HG02759 (cell line): ENCODE measurements at regions not wholly inside any gene's neighbourhood (a gene's known extent, or its start where the extent isn't known, plus 50 kb on each side); places are given as distances from the start of the nearest gene placed in this dataset.

Experiments
- ATAC-seq: cut with Tn5 transposase; IDR thresholded peaks from one replicate; pipeline ENCODE4 v1.9.1; 2021; ENCODE audit warnings: mild to moderate bottlenecking, moderate library complexity; ENCODE audit not compliant: unreplicated experiment

GRCh38 chr4:22129454-22130029 is 181.0 kb upstream of the KCNIP4 start:
- no peak for ATAC-seq

- ATAC-seq: no peak
Measured at GRCh38 chr4:22122062-22122461, 173.5 kb upstream of the KCNIP4 start.

- no peak for ATAC-seq
Measured at GRCh38 chr4:22115262-22115661, 166.7 kb upstream of the KCNIP4 start.

- ATAC-seq: no peak
Measured at GRCh38 chr4:22103768-22104167, 155.2 kb upstream of the KCNIP4 start.

GRCh38 chr4:22099896-22100295 is 151.3 kb upstream of the KCNIP4 start:
- ATAC-seq: no peak

GRCh38 chr4:22097596-22097995 is 149.0 kb upstream of the KCNIP4 start:
- ATAC-seq: no peak

- no peak for ATAC-seq
Measured at GRCh38 chr4:22094217-22094616, 145.6 kb upstream of the KCNIP4 start.

- no peak for ATAC-seq
Measured at GRCh38 chr4:22093126-22093525, 144.6 kb upstream of the KCNIP4 start.

- no peak for ATAC-seq
Measured at GRCh38 chr4:22091906-22092305, 143.3 kb upstream of the KCNIP4 start.

- ATAC-seq: no peak
Measured at GRCh38 chr4:22091352-22091717, 142.8 kb upstream of the KCNIP4 start.

- no peak for ATAC-seq
Measured at GRCh38 chr4:22090661-22091351, 142.2 kb upstream of the KCNIP4 start.

- ATAC-seq: no peak
Measured at GRCh38 chr4:22077571-22077970, 129.0 kb upstream of the KCNIP4 start.

- ATAC-seq: no peak
Measured at GRCh38 chr4:22072726-22073125, 124.2 kb upstream of the KCNIP4 start.

GRCh38 chr4:22072240-22072639 is 123.7 kb upstream of the KCNIP4 start:
- no peak for ATAC-seq

- ATAC-seq: peak; percentile 93
Measured at GRCh38 chr4:22071749-22072148, 123.2 kb upstream of the KCNIP4 start.

- ATAC-seq: no peak
Measured at GRCh38 chr4:22070256-22070655, 121.7 kb upstream of the KCNIP4 start.

- no peak for ATAC-seq
Measured at GRCh38 chr4:22063613-22064012, 115.0 kb upstream of the KCNIP4 start.

GRCh38 chr4:22062676-22063075 is 114.1 kb upstream of the KCNIP4 start:
- no peak for ATAC-seq

GRCh38 chr4:22055954-22056353 is 107.4 kb upstream of the KCNIP4 start:
- ATAC-seq: no peak

- no peak for ATAC-seq
Measured at GRCh38 chr4:22052076-22052475, 103.5 kb upstream of the KCNIP4 start.

- no peak for ATAC-seq
Measured at GRCh38 chr4:22048323-22048722, 99.8 kb upstream of the KCNIP4 start.

- no peak for ATAC-seq
Measured at GRCh38 chr4:22047793-22048192, 99.2 kb upstream of the KCNIP4 start.

GRCh38 chr4:22045051-22045630 is 96.6 kb upstream of the KCNIP4 start:
- ATAC-seq: no peak
